HCT116 (cell line): ENCODE measurements at regions not wholly inside any gene's neighbourhood (a gene's known extent, or its start where the extent isn't known, plus 50 kb on each side); places are given as distances from the start of the nearest gene placed in this dataset.

Experiments used
- ATAC-seq: fragments of 200-7000 bp; cut with Tn5 transposase; 2 replicates; pipeline ENCODE4 v1.9.1; 2020; ENCODE audit warnings: mild to moderate bottlenecking, moderate library complexity
- BruUV-seq: library from RNA; stranded (reverse); fragments of 400-500 nt; replicated peaks from 2 replicates; lab custom pipeline; 2021; lab: Mats Ljungman, UMichigan
- CTCF ChIA-PET: fragments of 300-600 bp; sonication (Branson Sonifier 250); formaldehyde crosslinking; loops from one replicate; lab custom pipeline; 2021; ENCODE audit warnings: antibody characterized with exemption; lab: Charles Lee
- POLR2A ChIA-PET: fragments of 300-600, 350-600 bp; sonication (Branson Sonifier 250); formaldehyde crosslinking; loops from one replicate; lab custom pipeline; 2021; ENCODE audit warnings: antibody characterized with exemption; lab: Charles Lee
- RAD21 ChIA-PET, 2 experiments: fragments of 300-600 bp; sonication (Branson Sonifier 250); formaldehyde crosslinking; loops; one replicate each; lab custom pipeline; 2023; ENCODE audit warnings: low total read pairs in 2 of 2; ENCODE audit not compliant: uncharacterized antibody in 2 of 2, unreplicated experiment in 2 of 2, low non-redundant PET in 1 of 2; lab: Charles Lee
- DNase-seq: peaks from one replicate; pipeline ENCODE4 v3.0.0-alpha.2; 2010; ENCODE audit warnings: low read depth, low spot score
- H2AFZ ChIP-seq: fragments of 200-600 bp; shearing (Covaris generic), sonication (generic); 2 replicates; pipeline ENCODE4 v1.6.1; 2017; ENCODE audit warnings: low read depth, mixed run types, mixed read lengths, antibody characterized with exemption, low read length; ENCODE audit not compliant: poor library complexity, severe bottlenecking
- H3K27ac ChIP-seq: 2 replicates; pipeline ENCODE4 v1.5.1; 2012; ENCODE audit warnings: low read depth, low read length
- H3K27me3 ChIP-seq: fragments of 200-600 bp; sonication (generic); 2 replicates; pipeline ENCODE4 v1.6.1; 2016; ENCODE audit warnings: mixed run types, low read length, mixed read lengths; ENCODE audit not compliant: insufficient read depth
- H3K36me3 ChIP-seq, 2 experiments: fragments of 200-500 bp in 1 of 2; fragments of 200-600 bp in 1 of 2; sonication (Bioruptor generic) in 1 of 2; sonication (generic) in 1 of 2; 2 replicates each; pipeline versions ENCODE4 v1.5.1 to v1.6.1; 2014 to 2016; ENCODE audit warnings: low read length in 2 of 2, inconsistent platforms in 1 of 2, mixed read lengths in 1 of 2, mixed run types in 1 of 2; ENCODE audit not compliant: insufficient read depth in 2 of 2, control insufficient read depth in 1 of 2
- H3K4me1 ChIP-seq, 2 experiments: fragments of 200-600 bp in 1 of 2; sonication (generic) in 1 of 2; 2 replicates each; pipeline versions ENCODE4 v1.5.1 to v1.6.1; 2012 to 2017; ENCODE audit warnings: low read length in 2 of 2, inconsistent platforms in 1 of 2, mild to moderate bottlenecking in 1 of 2, mixed read lengths in 1 of 2, mixed run types in 1 of 2, moderate library complexity in 1 of 2; ENCODE audit not compliant: insufficient read depth in 2 of 2, control insufficient read depth in 1 of 2
- H3K4me2 ChIP-seq: fragments of 200-600 bp; sonication (generic); 2 replicates; pipeline ENCODE4 v1.6.1; 2017; ENCODE audit warnings: mixed run types, low read length, mixed read lengths
- H3K4me3 ChIP-seq, 2 experiments: fragments of 200-600 bp in 1 of 2; sonication (generic) in 1 of 2; replicated peaks in 1 of 2; 2 replicates each; pipeline ENCODE4 v1.5.1; 2011 to 2016; ENCODE audit warnings: low read length in 2 of 2, control low read depth in 1 of 2, low read depth in 1 of 2, mild to moderate bottlenecking in 1 of 2, mixed read lengths in 1 of 2, mixed run types in 1 of 2
- H3K79me2 ChIP-seq: fragments of 200-600 bp; sonication (generic); 2 replicates; pipeline ENCODE4 v1.6.1; 2017; ENCODE audit warnings: mild to moderate bottlenecking, mixed run types, low read length, moderate library complexity, mixed read lengths; ENCODE audit not compliant: insufficient read depth
- H3K9ac ChIP-seq: fragments of 200-600 bp; sonication (generic); 2 replicates; pipeline ENCODE4 v1.6.1; 2016; ENCODE audit warnings: low read length, mixed read lengths
- H3K9me2 ChIP-seq: fragments of 200-600 bp; sonication (generic), shearing (Covaris generic); 2 replicates; pipeline ENCODE4 v1.6.1; 2017; ENCODE audit warnings: mixed run types, mild to moderate bottlenecking, moderate library complexity; ENCODE audit not compliant: insufficient read depth
- H3K9me3 ChIP-seq, 2 experiments: fragments of 200-500 bp in 1 of 2; fragments of 200-600 bp in 1 of 2; sonication (Bioruptor generic) in 1 of 2; sonication (generic) in 1 of 2; 2 replicates each; pipeline ENCODE4 v1.6.1; 2014 to 2017; ENCODE audit warnings: low read length in 2 of 2, mixed read lengths in 2 of 2, inconsistent platforms in 1 of 2, low read depth in 1 of 2, mild to moderate bottlenecking in 1 of 2, mixed run types in 1 of 2, moderate library complexity in 1 of 2; ENCODE audit not compliant: control insufficient read depth in 1 of 2, insufficient read depth in 1 of 2
- H4K20me1 ChIP-seq: fragments of 200-600 bp; sonication (generic), shearing (Covaris generic); 2 replicates; pipeline ENCODE4 v1.6.1; 2017; ENCODE audit warnings: mixed run types, mild to moderate bottlenecking, moderate library complexity; ENCODE audit not compliant: insufficient read depth
- EGR1 ChIP-seq: IDR thresholded peaks from 2 replicates; pipeline ENCODE4 v1.6.1; 2012; ENCODE audit warnings: low read depth
- ELF1 ChIP-seq: IDR thresholded peaks from 2 replicates; pipeline ENCODE4 v1.6.1; 2012; ENCODE audit warnings: low read depth, borderline replicate concordance
- EZH2 ChIP-seq: fragments of 200-600 bp; sonication (generic); IDR thresholded peaks from 2 replicates; pipeline ENCODE4 v1.6.1; 2017; ENCODE audit warnings: antibody characterized with exemption, mixed run types
- FOSL1 ChIP-seq: IDR thresholded peaks from 2 replicates; pipeline ENCODE4 v1.6.1; 2012; ENCODE audit warnings: low read depth
- RAD21 ChIP-seq: IDR thresholded peaks from 2 replicates; pipeline ENCODE4 v1.6.1; 2012; ENCODE audit warnings: low read depth, mild to moderate bottlenecking
- SIN3A ChIP-seq: IDR thresholded peaks from 2 replicates; pipeline ENCODE4 v1.6.1; 2012; ENCODE audit warnings: low read depth
- TCF7L2 ChIP-seq: IDR thresholded peaks from 2 replicates; pipeline ENCODE4 v1.7.0; 2011; ENCODE audit warnings: borderline replicate concordance, inconsistent platforms; ENCODE audit not compliant: insufficient read depth, insufficient read length; ENCODE audit errors: extremely low read depth
- ZNF274 ChIP-seq: fragments of 200-500 bp; sonication (Bioruptor generic); IDR thresholded peaks from 2 replicates; pipeline ENCODE4 v1.6.1; 2014; ENCODE audit warnings: mild to moderate bottlenecking, low read depth, low read length, inconsistent platforms
- intact Hi-C: fragments of 100-400 bp; cut with micrococcal nuclease; formaldehyde crosslinking; loops from 2 replicates; pipeline ENCODE4 v1.10.0; 2022
- TF ChIP-seq, protein P1 (sequence below), 3 experiments: fragments of 200-600 bp in 1 of 3; sonication (generic) in 1 of 3; IDR thresholded peaks in 2 of 3; conservative IDR thresholded peaks in 1 of 3; 2 replicates each; pipeline ENCODE4 v1.5.1; 2012 to 2017; ENCODE audit warnings: low read depth in 2 of 3, low read length in 2 of 3, antibody characterized with exemption in 1 of 3, borderline replicate concordance in 1 of 3, control low read depth in 1 of 3, mild to moderate bottlenecking in 1 of 3, mixed read lengths in 1 of 3, mixed run types in 1 of 3, moderate library complexity in 1 of 3; ENCODE audit not compliant: insufficient read depth in 1 of 3

- TF ChIP-seq RAD21: no peak
These were observed 489.0 kb downstream of the KCNJ2 start (continued) for GRCh38 chr17:70658317-70658716.

GRCh38 chr17:70658840-70659239 lies 489.5 kb downstream of the KCNJ2 start:
- no peaks in the 10 kb centered on the region for H3K79me2 ChIP-seq
- no peaks in the 10 kb centered on the region for H3K36me3 ChIP-seq
- no peaks in the 10 kb centered on the region for H3K4me1 ChIP-seq
- H3K27me3 ChIP-seq: no peaks in the 10 kb centered on the region
- H3K27ac ChIP-seq: no peak overlapping the region
- no peak overlapping the region for H2AFZ ChIP-seq
- ChIA-PET RAD21 (no interaction called here), CTCF (no interaction called here), POLR2A (no interaction called here)
- DNase-seq (no peak), ATAC-seq (no peak)
- H3K4me3 ChIP-seq: no peak overlapping the region
- H3K4me2 ChIP-seq: no peak overlapping the region
- intact Hi-C loops: no loop called here
- TF ChIP-seq EGR1 (no peak), FOSL1 (no peak), ELF1 (no peak), ZNF274 (no peak), TCF7L2 (no peak), SIN3A (no peak), EZH2 (no peak)
- TF ChIP-seq, protein P1, sequence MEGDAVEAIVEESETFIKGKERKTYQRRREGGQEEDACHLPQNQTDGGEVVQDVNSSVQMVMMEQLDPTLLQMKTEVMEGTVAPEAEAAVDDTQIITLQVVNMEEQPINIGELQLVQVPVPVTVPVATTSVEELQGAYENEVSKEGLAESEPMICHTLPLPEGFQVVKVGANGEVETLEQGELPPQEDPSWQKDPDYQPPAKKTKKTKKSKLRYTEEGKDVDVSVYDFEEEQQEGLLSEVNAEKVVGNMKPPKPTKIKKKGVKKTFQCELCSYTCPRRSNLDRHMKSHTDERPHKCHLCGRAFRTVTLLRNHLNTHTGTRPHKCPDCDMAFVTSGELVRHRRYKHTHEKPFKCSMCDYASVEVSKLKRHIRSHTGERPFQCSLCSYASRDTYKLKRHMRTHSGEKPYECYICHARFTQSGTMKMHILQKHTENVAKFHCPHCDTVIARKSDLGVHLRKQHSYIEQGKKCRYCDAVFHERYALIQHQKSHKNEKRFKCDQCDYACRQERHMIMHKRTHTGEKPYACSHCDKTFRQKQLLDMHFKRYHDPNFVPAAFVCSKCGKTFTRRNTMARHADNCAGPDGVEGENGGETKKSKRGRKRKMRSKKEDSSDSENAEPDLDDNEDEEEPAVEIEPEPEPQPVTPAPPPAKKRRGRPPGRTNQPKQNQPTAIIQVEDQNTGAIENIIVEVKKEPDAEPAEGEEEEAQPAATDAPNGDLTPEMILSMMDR (IDR thresholded peaks at IDR 0.05 in 2 of 3, conservative IDR thresholded peaks at IDR 0.05 in 1 of 3; ENCODE audit: borderline replicate concordance in 1 of 3, insufficient read depth in 1 of 3, low read depth in 2 of 3, low read length in 2 of 3): no peak
- H3K9ac ChIP-seq: no peak overlapping the region
- BruUV-seq: no TSS peak
- H3K9me2 ChIP-seq: no peaks in the 10 kb centered on the region
- no peaks in the 10 kb centered on the region for H3K9me3 ChIP-seq
- no peaks in the 10 kb centered on the region for H4K20me1 ChIP-seq
